ENCODE measurements at regions not wholly inside any gene's neighbourhood (a gene's known extent, or its start where the extent isn't known, plus 50 kb on each side); places are given as distances from the start of the nearest gene placed in this dataset.

DNA sequence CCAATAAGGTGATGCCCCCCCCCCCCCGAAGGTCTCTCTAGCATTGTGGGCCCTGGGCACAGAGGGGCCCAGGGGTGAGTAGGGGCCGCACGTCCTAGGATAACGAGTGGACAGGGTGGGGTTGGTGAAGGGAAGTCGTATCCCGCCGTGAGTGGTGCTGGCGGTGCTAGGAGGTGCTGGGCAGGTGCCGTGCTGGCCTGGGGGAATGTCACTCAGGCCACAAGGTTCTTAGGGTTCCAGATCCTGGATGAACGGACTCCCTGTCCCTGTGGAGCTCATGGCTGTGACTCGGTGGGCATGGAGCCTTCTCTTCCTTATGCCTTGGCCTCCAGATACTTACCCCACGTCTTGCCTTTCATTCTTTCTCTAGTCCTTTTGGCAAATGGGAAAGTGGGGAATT is 157.4 kb upstream of the SOX1 start:
- DNase-seq (ENCODE audit: low spot score): no peak
- ATAC-seq (ENCODE audit: low FRiP score): no peak
- TF ChIP-seq, protein P1, sequence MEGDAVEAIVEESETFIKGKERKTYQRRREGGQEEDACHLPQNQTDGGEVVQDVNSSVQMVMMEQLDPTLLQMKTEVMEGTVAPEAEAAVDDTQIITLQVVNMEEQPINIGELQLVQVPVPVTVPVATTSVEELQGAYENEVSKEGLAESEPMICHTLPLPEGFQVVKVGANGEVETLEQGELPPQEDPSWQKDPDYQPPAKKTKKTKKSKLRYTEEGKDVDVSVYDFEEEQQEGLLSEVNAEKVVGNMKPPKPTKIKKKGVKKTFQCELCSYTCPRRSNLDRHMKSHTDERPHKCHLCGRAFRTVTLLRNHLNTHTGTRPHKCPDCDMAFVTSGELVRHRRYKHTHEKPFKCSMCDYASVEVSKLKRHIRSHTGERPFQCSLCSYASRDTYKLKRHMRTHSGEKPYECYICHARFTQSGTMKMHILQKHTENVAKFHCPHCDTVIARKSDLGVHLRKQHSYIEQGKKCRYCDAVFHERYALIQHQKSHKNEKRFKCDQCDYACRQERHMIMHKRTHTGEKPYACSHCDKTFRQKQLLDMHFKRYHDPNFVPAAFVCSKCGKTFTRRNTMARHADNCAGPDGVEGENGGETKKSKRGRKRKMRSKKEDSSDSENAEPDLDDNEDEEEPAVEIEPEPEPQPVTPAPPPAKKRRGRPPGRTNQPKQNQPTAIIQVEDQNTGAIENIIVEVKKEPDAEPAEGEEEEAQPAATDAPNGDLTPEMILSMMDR (IDR thresholded peaks at IDR 0.05): no peak

DNA sequence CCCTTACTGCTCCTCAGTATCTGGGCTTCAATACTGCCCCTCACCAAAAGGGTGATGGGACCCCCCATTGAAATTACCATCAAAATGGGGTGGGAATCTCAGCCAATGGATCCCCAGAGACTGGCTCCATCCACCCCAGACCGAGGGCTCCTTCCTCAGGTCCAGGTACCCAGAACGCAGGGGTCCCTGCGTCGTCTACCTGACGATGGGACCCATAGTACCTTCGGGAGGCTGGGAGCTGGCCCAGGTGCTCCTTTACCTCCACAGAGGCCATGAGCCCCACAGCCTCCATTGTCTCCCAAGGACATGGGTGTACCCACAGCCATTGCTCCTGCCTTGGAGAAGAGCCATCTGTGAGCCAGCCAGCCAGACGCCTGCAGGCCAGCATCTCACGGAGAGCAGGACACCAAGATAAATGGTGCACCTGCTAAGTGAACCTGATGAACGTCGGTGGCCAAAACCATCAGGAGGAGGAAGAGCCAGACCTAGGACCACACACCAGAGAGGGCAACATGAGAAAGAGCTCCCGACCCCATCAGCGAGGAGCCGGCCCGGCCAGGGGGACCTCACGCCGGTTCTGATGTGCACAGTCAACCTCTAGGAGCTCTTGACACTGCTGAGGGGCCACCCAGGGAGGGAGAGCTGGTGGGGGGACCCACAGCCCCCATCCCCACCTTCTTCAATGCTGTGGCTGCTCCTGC is 156.8 kb upstream of the SOX1 start:
- TF ChIP-seq, protein P1 (IDR thresholded peaks at IDR 0.05): no peak
- DNase-seq (ENCODE audit: low spot score) (no peak), ATAC-seq (ENCODE audit: low FRiP score) (no peak)

DNA sequence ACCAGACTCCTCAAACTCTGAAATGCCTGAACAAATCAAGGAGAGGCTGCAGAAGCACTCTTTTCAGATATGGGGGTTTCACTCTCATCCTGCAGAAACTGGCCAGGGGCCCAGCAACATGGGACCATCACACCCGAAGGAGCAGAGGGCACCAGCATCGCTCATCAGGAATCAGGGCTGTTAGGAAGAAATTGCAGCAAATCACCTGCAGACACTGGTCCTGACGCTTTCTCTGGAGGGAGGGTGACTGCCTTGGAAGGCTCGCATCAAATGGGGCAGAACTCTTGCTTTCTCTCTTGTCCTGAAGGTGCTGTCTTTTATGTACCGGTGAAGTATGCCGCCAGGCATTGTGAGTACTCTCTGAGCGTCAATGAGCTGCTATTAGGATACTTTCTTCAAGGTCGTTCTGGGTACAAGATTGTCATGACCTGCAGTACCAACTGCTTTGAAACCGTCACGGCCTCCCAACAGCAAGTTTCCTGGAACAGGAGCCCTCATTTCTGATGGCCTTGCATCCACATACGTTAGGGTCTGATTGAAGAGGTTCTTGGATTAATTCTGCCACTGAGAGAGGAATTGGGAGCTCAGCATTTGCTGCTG is 155.7 kb upstream of the SOX1 start:
- ATAC-seq (ENCODE audit: low FRiP score) (no peak), DNase-seq (ENCODE audit: low spot score) (no peak)
- TF ChIP-seq, protein P1 (IDR thresholded peaks at IDR 0.05): no peak

DNA sequence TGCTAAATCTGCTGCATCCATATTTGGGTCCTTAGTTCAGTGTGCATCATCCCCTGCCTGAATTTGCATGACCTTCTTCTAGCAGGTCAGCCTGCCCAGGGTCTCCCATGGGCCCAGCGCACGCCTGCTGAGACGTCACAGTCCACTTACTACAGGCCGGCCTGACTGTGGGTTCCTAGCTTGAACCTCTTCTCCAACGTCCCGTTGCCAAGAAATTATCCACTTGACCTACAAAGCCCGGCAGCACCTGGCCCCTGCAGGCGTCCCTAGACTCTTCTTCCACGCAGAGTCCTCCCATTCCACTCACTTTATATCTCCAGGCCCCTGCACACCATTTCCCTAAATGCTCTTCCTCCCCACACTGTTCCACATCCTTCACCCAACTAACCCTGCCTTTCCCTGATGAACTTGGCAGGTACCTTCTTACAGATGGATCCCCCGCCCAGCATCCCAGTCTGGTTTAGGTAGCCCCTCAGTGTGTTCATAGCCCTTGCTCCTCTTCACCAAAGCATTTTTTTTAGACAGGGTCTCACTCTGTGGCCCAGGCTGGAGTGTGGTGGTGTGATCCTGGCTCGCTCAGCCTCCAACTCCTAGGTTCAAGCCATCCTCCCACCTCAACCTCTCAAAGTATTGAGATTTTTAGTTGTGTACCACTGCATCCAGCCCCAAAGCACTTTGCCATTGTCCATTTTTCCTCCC is 155.0 kb upstream of the SOX1 start:
- TF ChIP-seq, protein P1 (IDR thresholded peaks at IDR 0.05): no peak
- ATAC-seq (ENCODE audit: low FRiP score): no peak
- no peak for DNase-seq (ENCODE audit: low spot score)

DNA sequence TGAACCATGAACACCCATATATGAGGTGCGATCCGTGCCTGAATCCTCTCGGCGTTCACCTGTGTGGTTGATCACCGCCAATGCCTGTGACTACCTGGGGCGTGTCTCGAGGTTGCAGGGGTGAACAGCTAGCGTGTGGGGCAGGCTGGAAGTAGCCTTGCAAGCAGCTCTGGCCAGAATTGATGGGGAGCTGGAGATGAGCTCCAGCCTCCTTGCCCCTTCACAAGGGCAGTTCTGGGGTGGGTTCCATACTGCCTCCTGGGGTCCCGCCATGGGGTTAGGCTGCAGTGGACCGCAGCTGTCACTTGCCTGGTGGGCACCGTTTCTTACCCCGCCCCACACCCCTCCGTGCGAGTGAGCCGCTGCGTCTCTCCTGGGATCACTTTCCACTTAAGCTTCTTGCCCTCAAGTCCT is 154.5 kb upstream of the SOX1 start:
- ATAC-seq (ENCODE audit: low FRiP score) (no peak), DNase-seq (ENCODE audit: low spot score) (no peak)
- TF ChIP-seq, protein P1 (IDR thresholded peaks at IDR 0.05): no peak

DNA sequence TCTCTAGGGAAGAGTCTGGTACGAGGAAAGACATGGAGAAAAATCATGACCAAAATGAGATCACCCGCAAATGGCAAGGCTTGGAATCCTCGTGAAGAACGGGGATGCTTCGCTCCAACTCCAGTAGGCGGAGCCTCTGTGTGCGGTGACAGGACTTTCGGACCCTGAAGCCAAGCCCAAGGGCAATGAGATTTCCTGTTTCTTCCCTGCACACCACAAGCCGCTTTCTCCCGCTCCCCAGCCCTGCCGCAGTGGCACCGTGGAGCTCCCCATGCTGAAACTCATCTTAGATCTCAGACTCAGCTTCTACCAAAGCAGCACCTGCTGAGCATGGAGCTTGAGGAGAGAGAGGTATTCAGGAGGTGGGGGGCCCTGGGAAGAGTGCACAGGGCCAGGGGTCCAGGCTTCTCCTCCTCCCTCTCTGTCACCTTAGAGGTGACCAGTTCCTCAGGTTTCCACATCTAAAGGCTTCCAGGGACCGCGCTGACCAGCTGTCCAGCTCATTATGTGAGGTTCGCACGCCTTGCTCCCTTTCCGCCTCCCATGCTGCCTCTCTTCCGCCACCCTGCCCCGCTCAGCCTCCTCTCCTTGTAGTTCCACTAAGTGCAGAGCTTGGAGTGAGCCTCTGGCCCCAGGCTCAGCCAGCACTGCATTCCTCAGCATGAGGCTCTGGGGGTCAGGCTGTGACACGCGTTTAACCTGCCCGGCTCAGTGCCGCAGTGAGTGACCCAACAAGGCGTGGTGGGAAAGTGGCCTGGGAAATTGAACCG is 153.8 kb upstream of the SOX1 start:
- TF ChIP-seq, protein P1 (IDR thresholded peaks at IDR 0.05): no peak
- DNase-seq (ENCODE audit: low spot score) (no peak), ATAC-seq (ENCODE audit: low FRiP score) (no peak)
